NCI-H446 (cell line): ENCODE measurements at regions not wholly inside any gene's neighbourhood (a gene's known extent, or its start where the extent isn't known, plus 50 kb on each side); places are given as distances from the start of the nearest gene placed in this dataset.
"Not testable (repeated sequence)": the region's sequence is repeated elsewhere in the genome, so short reads cannot be mapped to it uniquely, and the experiment has no call there.

Experiments used
- DNase-seq, 2 experiments: peaks; one replicate each; lab custom pipeline; 2025; lab: John Stamatoyannopoulos, UW

DNA sequence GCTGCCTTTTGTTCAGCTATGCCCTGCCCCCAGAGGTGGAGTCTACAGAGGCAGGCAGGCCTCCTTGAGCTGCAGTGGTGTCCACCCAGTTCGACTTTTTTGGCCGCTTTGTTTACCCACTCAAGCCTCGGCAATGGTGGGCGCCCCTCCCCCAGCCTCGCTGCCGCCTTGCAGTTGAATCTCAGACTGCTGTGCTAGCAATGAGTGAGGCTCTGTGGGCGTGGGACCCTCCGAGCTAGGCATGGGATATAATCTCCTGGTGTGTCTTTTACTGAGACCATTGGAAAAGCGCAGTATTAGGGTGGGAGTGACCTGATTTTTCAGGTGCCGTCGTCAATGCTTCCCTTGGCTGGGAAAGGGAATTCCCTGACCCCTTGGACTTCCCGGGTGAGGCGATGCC, 279.3 kb downstream of the PTH2R start:
- DNase-seq: not testable (repeated sequence)

DNA sequence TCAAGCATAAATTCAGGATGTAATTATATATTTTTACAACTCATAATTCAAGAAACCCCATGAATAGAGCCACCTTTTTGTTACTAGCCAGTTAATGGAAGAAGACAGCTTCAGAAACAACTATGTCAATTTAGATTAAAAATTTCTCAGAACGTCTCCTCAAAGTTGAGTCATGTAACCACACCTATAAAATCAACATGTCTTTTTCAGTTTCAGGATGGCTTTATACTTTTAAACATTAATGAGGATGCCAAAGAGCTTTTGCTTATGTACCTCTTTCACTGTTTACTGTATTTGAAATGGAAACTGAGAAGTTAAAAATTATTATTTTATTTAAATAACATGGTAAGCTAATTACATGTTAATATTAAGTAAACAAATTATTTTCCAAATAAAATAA, 280.1 kb downstream of the PTH2R start:
- no peak for DNase-seq

DNA sequence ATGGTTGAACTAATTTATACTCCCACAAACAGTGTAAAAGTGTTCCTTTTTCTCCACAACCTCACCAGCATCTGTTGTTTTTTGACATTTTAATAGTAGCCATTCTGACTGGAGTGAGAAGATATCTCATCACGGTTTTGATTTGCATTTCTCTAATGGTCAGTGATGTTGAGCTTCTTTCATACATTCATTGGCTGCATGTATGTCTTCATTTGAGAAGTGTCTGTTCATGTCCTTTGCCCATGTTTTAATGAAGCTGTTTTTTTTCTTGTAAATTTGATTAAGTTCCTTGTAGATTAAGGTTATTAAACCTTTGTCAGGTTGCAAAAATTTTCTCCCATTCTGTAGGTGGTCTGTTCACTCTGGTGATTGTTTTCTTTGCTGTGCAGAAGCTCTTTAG, 281.1 kb downstream of the PTH2R start:
- not testable (repeated sequence) for DNase-seq

DNA sequence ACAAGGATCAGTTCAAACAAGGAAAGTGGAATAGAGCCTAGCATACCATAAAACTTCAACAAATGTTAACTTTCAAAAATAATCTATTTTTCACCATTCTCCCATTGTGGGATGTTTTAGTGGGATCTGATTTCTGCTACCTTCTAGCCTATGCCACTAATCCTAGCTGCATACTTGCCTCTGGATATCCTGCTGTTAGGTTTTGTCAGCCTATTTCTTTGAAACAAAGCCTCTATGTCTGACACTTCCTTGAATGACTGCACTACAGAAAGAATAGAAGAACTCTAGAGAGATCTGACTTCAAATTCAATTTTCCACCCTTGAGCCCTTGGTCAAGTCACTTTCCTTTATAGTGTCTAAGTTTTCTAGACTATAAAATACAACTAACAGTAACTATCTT, 291.5 kb downstream of the PTH2R start:
- DNase-seq: no peak

- DNase-seq: no peak
Observed at GRCh38 chr2:208708486-208708885, 301.9 kb downstream of the PTH2R start.

GRCh38 chr2:208711598-208711997, 305.0 kb downstream of the PTH2R start:
- no peak for DNase-seq

- DNase-seq: no peak
Observed at GRCh38 chr2:208713066-208713745, 306.6 kb downstream of the PTH2R start.

GRCh38 chr2:208718828-208719227, 312.2 kb downstream of the PTH2R start:
- DNase-seq: no peak

- no peak for DNase-seq
Observed at GRCh38 chr2:208722731-208723130, 316.1 kb downstream of the PTH2R start.

- DNase-seq: no peak
Observed at GRCh38 chr2:208725280-208725679, 318.7 kb downstream of the PTH2R start.

GRCh38 chr2:208726242-208726641, 319.6 kb downstream of the PTH2R start:
- DNase-seq: no peak

- DNase-seq: not testable (repeated sequence)
Observed at GRCh38 chr2:208751663-208752415, 345.2 kb downstream of the PTH2R start.

- DNase-seq: no peak
Observed at GRCh38 chr2:208757364-208757763, 350.8 kb downstream of the PTH2R start.

- DNase-seq: not testable (repeated sequence)
Observed at GRCh38 chr2:208773074-208773473, 366.5 kb downstream of the PTH2R start.

GRCh38 chr2:208781166-208781565, 374.6 kb downstream of the PTH2R start:
- peak in 1 of 2 experiments; percentile 16 for DNase-seq

- DNase-seq: no peak
Observed at GRCh38 chr2:208782097-208782496, 375.5 kb downstream of the PTH2R start.

DNA sequence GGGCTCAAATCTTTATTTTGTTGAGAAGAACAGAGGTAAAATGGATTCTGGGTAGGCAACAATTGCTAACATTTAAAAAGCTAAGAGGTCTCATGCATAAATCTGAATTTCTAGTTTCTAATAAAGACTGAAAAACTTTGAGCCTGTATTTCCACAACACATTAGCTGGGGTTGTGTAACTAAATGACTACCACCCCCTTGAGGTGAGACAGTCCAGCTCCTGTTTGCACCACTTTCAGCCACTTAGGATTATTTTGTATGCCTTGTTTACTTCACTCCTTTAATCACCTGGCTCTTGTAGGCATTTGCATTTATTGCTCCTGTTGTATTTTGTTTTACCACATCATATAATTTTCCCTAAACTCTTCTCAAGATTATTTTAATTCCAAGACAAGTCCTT, 376.6 kb downstream of the PTH2R start:
- no peak for DNase-seq

DNA sequence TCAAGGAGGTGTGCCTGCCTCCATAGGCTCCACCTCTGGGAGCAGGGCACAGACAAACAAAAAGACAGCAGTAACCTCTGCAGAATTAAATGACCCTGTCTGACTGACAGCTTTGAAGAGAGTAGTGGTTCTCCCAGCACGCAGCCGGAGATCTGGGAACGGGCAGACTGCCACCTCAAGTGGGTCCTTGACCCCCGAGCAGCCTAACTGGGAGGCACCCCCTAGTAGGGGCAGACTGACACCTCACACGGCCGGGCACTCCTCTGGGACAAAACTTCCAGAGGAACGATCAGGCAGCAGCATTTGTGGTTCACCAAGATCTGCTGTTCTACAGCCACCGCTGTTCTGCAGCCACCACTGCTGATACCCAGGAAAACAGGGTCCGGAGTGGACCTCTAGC, 378.2 kb downstream of the PTH2R start:
- not testable (repeated sequence) for DNase-seq

DNA sequence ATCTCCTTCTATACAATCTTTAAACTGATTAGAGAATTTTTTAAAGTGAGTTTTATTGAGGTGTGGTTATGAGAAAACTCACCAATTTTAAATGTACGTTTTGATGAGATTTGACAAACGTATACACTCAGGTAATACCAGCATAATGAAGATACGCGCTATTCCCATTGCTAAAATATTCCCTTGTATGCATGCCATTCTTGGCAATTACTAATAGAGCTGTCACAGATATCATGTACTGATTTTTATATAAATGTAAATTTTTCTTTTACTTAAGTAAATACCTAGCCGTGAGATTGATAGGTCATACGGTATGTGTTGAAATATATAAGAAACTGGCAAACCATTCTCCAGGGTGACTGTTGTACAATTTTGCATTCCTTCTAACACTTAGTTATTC, 384.7 kb downstream of the PTH2R start:
- no peak for DNase-seq

DNA sequence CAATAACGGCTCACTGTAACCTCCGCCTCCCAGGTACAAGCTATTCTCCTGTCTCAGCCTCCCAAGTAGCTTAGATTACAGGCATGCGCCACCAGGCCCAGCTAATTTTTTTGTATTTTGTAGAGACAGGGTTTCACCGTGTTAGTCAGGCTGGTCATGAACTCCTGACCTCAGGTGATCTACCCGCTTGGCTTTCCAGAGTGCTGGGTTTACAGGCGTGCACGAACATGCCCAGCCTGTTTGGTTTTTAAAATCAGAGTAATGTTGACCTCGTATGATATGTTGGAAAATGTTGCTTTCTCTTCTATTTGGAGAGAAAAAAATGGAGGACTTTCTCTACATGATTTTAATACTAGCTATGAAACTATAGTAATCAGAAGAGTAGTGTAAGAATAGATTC, 386.2 kb downstream of the PTH2R start:
- DNase-seq: no peak

DNA sequence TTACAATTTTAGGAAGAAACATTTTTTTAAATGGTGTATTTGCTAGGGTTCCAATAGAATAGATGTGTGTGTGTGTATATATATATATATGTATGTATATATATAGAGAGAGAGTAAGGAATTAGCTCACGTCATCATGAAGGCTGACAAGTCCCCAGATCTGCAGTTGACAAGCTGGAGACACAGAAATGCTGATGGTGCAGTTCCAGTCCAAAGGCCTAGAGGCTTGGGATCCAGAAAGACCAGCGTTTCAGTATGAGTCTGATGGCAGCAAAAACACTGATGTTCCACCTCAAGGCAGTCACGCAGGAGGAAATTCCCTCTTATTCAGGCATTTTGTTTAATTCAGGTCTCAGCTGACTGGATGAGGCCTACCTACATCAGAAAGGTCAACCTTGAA, 386.8 kb downstream of the PTH2R start:
- no peak for DNase-seq

GRCh38 chr2:208794288-208794975, 387.8 kb downstream of the PTH2R start:
- no peak for DNase-seq

GRCh38 chr2:208798698-208799097, 392.1 kb downstream of the PTH2R start:
- no peak for DNase-seq
